ENCODE measurements at regions not wholly inside any gene's neighbourhood (a gene's known extent, or its start where the extent isn't known, plus 50 kb on each side); places are given as distances from the start of the nearest gene placed in this dataset.

GRCh38 chr1:218666263-218666662 is 321.1 kb downstream of the TGFB2 start:
- H3K27ac Mint-ChIP-seq (ENCODE audit: unreplicated experiment): no peak overlapping the region
- no peak overlapping the region for H3K4me3 Mint-ChIP-seq (ENCODE audit: low read depth, unreplicated experiment)
- DNase-seq: no peak
- H3K36me3 Mint-ChIP-seq (ENCODE audit: insufficient read depth, unreplicated experiment): no peaks in the 10 kb centered on the region
- intact Hi-C loops (cut with micrococcal nuclease; ENCODE audit: unreplicated experiment): no loop called here
- CTCF ChIA-PET: no interaction called here
- H3K4me1 Mint-ChIP-seq (ENCODE audit: low read depth, unreplicated experiment): peaks cover 20% of the 10 kb centered on the region
- no peaks in the 10 kb centered on the region for H3K27me3 Mint-ChIP-seq (ENCODE audit: unreplicated experiment)
- TF ChIP-seq CTCF (IDR thresholded peaks at IDR 0.05; ENCODE audit: unreplicated experiment): no peak
- peaks cover 9% of the 10 kb centered on the region for H3K9me3 Mint-ChIP-seq (ENCODE audit: low read depth, unreplicated experiment)
- no TSS peak for BruUV-seq (replicated peaks)

GRCh38 chr1:218667781-218668516 is 322.8 kb downstream of the TGFB2 start:
- Mint-ChIP-seq H3K36me3 (ENCODE audit: insufficient read depth, unreplicated experiment) (no peaks in the 10 kb centered on the region), H3K4me1 (ENCODE audit: low read depth, unreplicated experiment) (peaks cover 16% of the 10 kb centered on the region), H3K27ac (ENCODE audit: unreplicated experiment) (no peak overlapping the region), H3K4me3 (ENCODE audit: low read depth, unreplicated experiment) (no peak overlapping the region), H3K9me3 (ENCODE audit: low read depth, unreplicated experiment) (peaks cover 8% of the 10 kb centered on the region), H3K27me3 (ENCODE audit: unreplicated experiment) (no peaks in the 10 kb centered on the region)
- CTCF ChIA-PET: no interaction called here
- intact Hi-C loops (cut with micrococcal nuclease; ENCODE audit: unreplicated experiment): no loop called here
- no peak for DNase-seq
- BruUV-seq (replicated peaks): no TSS peak
- no peak for TF ChIP-seq CTCF (IDR thresholded peaks at IDR 0.05; ENCODE audit: unreplicated experiment)

- peaks cover 19% of the 10 kb centered on the region for H3K4me1 Mint-ChIP-seq (ENCODE audit: low read depth, unreplicated experiment)
- H3K4me3 Mint-ChIP-seq (ENCODE audit: low read depth, unreplicated experiment): no peak overlapping the region
- H3K9me3 Mint-ChIP-seq (ENCODE audit: low read depth, unreplicated experiment): peaks cover 4% of the 10 kb centered on the region
- no peak for TF ChIP-seq CTCF (IDR thresholded peaks at IDR 0.05; ENCODE audit: unreplicated experiment)
- no peak overlapping the region for H3K27ac Mint-ChIP-seq (ENCODE audit: unreplicated experiment)
- no peaks in the 10 kb centered on the region for H3K36me3 Mint-ChIP-seq (ENCODE audit: insufficient read depth, unreplicated experiment)
- CTCF ChIA-PET: no interaction called here
- intact Hi-C loops (cut with micrococcal nuclease; ENCODE audit: unreplicated experiment): no loop called here
- no peak for DNase-seq
- BruUV-seq (replicated peaks): no TSS peak
- no peaks in the 10 kb centered on the region for H3K27me3 Mint-ChIP-seq (ENCODE audit: unreplicated experiment)
Observed at GRCh38 chr1:218669431-218669830, 324.3 kb downstream of the TGFB2 start.

GRCh38 chr1:218670875-218671274 is 325.7 kb downstream of the TGFB2 start:
- no peaks in the 10 kb centered on the region for H3K36me3 Mint-ChIP-seq (ENCODE audit: insufficient read depth, unreplicated experiment)
- no peak overlapping the region for H3K4me3 Mint-ChIP-seq (ENCODE audit: low read depth, unreplicated experiment)
- H3K27ac Mint-ChIP-seq (ENCODE audit: unreplicated experiment): no peak overlapping the region
- intact Hi-C loops (cut with micrococcal nuclease; ENCODE audit: unreplicated experiment): loop anchor here (5.0 to 10.0 kb wide), 2 partner anchors 114 to 326 kb away; partner anchors contain the start of gene TGFB2
- TF ChIP-seq CTCF (IDR thresholded peaks at IDR 0.05; ENCODE audit: unreplicated experiment): no peak
- peaks cover 4% of the 10 kb centered on the region for H3K9me3 Mint-ChIP-seq (ENCODE audit: low read depth, unreplicated experiment)
- H3K4me1 Mint-ChIP-seq (ENCODE audit: low read depth, unreplicated experiment): peaks cover 20% of the 10 kb centered on the region
- BruUV-seq (replicated peaks): no TSS peak
- CTCF ChIA-PET: no interaction called here
- H3K27me3 Mint-ChIP-seq (ENCODE audit: unreplicated experiment): no peaks in the 10 kb centered on the region
- no peak for DNase-seq
